Trophoblast cell (in vitro differentiated cells and primary cell): ENCODE measurements at regions not wholly inside any gene's neighbourhood (a gene's known extent, or its start where the extent isn't known, plus 50 kb on each side); places are given as distances from the start of the nearest gene placed in this dataset.

Source experiments
- DNase-seq, 2 donors: peaks; one replicate each; pipeline ENCODE4 v3.0.0-alpha.2; 2016
- H2AFZ ChIP-seq: 2 replicates; pipeline ENCODE4 v1.6.1; 2013; ENCODE audit warnings: low read length, moderate library complexity, mild to moderate bottlenecking; ENCODE audit not compliant: insufficient read depth, poor library complexity
- H2AK5ac ChIP-seq: 2 replicates; pipeline ENCODE4 v1.6.1; 2013; ENCODE audit warnings: mild to moderate bottlenecking, low read length
- H2BK120ac ChIP-seq: 2 replicates; pipeline ENCODE4 v1.6.1; 2013; ENCODE audit warnings: low read length, mild to moderate bottlenecking, moderate library complexity; ENCODE audit not compliant: insufficient read depth, poor library complexity
- H2BK12ac ChIP-seq: 2 replicates; pipeline ENCODE4 v1.6.1; 2013; ENCODE audit warnings: mild to moderate bottlenecking, low read length, moderate library complexity
- H2BK5ac ChIP-seq: 2 replicates; pipeline ENCODE4 v1.6.1; 2013; ENCODE audit warnings: low read length, low read depth, moderate library complexity, mild to moderate bottlenecking; ENCODE audit not compliant: poor library complexity
- H3K14ac ChIP-seq: 2 replicates; pipeline ENCODE4 v1.6.1; 2013; ENCODE audit warnings: mild to moderate bottlenecking, low read length
- H3K18ac ChIP-seq: 2 replicates; pipeline ENCODE4 v1.6.1; 2013; ENCODE audit warnings: mild to moderate bottlenecking, low read length
- H3K23ac ChIP-seq: 2 replicates; pipeline ENCODE4 v1.6.1; 2013; ENCODE audit warnings: low read length
- H3K27ac ChIP-seq: 2 replicates; pipeline ENCODE4 v1.5.1; 2013; ENCODE audit warnings: low read depth, mild to moderate bottlenecking, inconsistent platforms, low read length, moderate library complexity
- H3K27me3 ChIP-seq: 2 replicates; pipeline ENCODE4 v1.6.1; 2013; ENCODE audit warnings: inconsistent platforms, mild to moderate bottlenecking, low read length, moderate library complexity; ENCODE audit not compliant: insufficient read depth
- H3K36me3 ChIP-seq, 2 experiments: 1 replicate in 1 of 2; 2 replicates in 1 of 2; pipeline ENCODE4 v1.6.1; 2013; ENCODE audit warnings: low read length in 2 of 2, mild to moderate bottlenecking in 2 of 2, moderate library complexity in 1 of 2; ENCODE audit not compliant: insufficient read depth in 2 of 2, control insufficient read depth in 1 of 2
- H3K4ac ChIP-seq: 2 replicates; pipeline ENCODE4 v1.6.1; 2013; ENCODE audit warnings: low read depth, mild to moderate bottlenecking, low read length, moderate library complexity
- H3K4me1 ChIP-seq, 2 experiments: 1 replicate in 1 of 2; 2 replicates in 1 of 2; pipeline ENCODE4 v1.6.1; 2013; ENCODE audit warnings: low read length in 2 of 2, mild to moderate bottlenecking in 2 of 2, moderate library complexity in 1 of 2; ENCODE audit not compliant: insufficient read depth in 2 of 2, control insufficient read depth in 1 of 2
- H3K4me2 ChIP-seq: 2 replicates; pipeline ENCODE4 v1.6.1; 2013; ENCODE audit warnings: inconsistent platforms, mild to moderate bottlenecking, low read length, moderate library complexity
- H3K4me3 ChIP-seq: 2 replicates; pipeline ENCODE4 v1.5.1; 2013; ENCODE audit warnings: mild to moderate bottlenecking, low read depth, low read length, inconsistent platforms
- H3K79me1 ChIP-seq: one replicate; pipeline ENCODE4 v1.6.1; 2013; ENCODE audit warnings: low read length
- H3K79me2 ChIP-seq: 2 replicates; pipeline ENCODE4 v1.6.1; 2013; ENCODE audit warnings: low read length, mild to moderate bottlenecking; ENCODE audit not compliant: control insufficient read depth, insufficient read depth, poor library complexity
- H3K9ac ChIP-seq: 2 replicates; pipeline ENCODE4 v1.6.1; 2013; ENCODE audit warnings: mild to moderate bottlenecking, low read length
- H3K9me3 ChIP-seq: 2 replicates; pipeline ENCODE4 v1.6.1; 2013; ENCODE audit warnings: low read depth, mild to moderate bottlenecking, control low read depth, inconsistent platforms, low read length; ENCODE audit not compliant: insufficient read depth
- H4K12ac ChIP-seq: 2 replicates; pipeline ENCODE4 v1.6.1; 2013; ENCODE audit warnings: low read depth, mild to moderate bottlenecking, low read length, moderate library complexity
- H4K8ac ChIP-seq: 2 replicates; pipeline ENCODE4 v1.6.1; 2013; ENCODE audit warnings: low read depth, mild to moderate bottlenecking, low read length, moderate library complexity
- H4K91ac ChIP-seq: one replicate; pipeline ENCODE4 v1.6.1; 2013; ENCODE audit warnings: low read depth, mild to moderate bottlenecking, low read length, moderate library complexity
- WGBS: extraction: QIAGEN DNeasy Blood & Tissue Kit; methylation state at CpG from one replicate; pipeline ENCODE4 v1.1.7; 2013; ENCODE audit warnings: missing lambda C conversion rate; ENCODE audit not compliant: insufficient read length, insufficient coverage; ENCODE audit errors: extremely low coverage; 5-methylcytosine and 5-hydroxymethylcytosine counted together

GRCh38 chr9:71515626-71516025, 252.7 kb downstream of the CEMIP2 start:
- Histone ChIP-seq H3K18ac (no peak overlapping the region), H3K9ac (no peak overlapping the region), H2AFZ (no peak overlapping the region), H2BK5ac (no peak overlapping the region), H3K79me1 (no peaks in the 10 kb centered on the region), H3K4me2 (no peak overlapping the region), H4K12ac (no peak overlapping the region), H2BK120ac (no peak overlapping the region), H3K14ac (no peak overlapping the region), H3K23ac (no peak overlapping the region), H3K4me1 (no peaks in the 10 kb centered on the region), H2BK12ac (no peak overlapping the region), H3K4ac (no peak overlapping the region), H3K9me3 (no peaks in the 10 kb centered on the region), H3K36me3 (no peaks in the 10 kb centered on the region), H3K79me2 (no peaks in the 10 kb centered on the region), H2AK5ac (no peak overlapping the region), H3K27me3 (no peaks in the 10 kb centered on the region), H4K91ac (no peak overlapping the region), H3K27ac (no peak overlapping the region), H4K8ac (no peak overlapping the region), H3K4me3 (no peak overlapping the region)
- no CpG with 5 or more reads among the region's 1 CpG for WGBS
- DNase-seq, result no peak

DNA sequence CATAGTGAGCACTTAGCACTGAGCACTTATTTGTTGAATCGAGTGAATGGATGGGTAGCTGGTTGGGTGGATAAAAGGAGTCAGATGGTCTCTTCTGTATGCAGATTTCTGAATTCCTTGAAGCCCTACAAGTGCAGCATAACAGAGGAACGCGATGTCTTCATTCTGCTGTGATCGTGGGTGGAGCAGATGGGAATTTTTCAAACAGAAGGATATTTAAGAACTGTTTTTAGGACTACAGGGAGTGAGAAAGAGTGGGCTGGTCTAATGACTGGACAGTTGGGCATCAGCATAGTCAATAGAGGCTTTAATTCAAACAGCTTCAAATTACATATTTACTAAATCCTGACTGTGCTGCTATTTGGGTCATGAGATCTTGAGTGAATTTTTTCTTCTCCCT, 253.2 kb downstream of the CEMIP2 start:
- Histone ChIP-seq H3K4me1 (no peaks in the 10 kb centered on the region), H3K23ac (no peak overlapping the region), H3K79me1 (no peaks in the 10 kb centered on the region), H3K4me3 (no peak overlapping the region), H4K12ac (no peak overlapping the region), H3K14ac (no peak overlapping the region), H4K91ac (no peak overlapping the region), H3K18ac (no peak overlapping the region), H3K9me3 (no peaks in the 10 kb centered on the region), H3K36me3 (no peaks in the 10 kb centered on the region), H3K79me2 (no peaks in the 10 kb centered on the region), H2AK5ac (no peak overlapping the region), H3K27ac (no peak overlapping the region), H3K27me3 (no peaks in the 10 kb centered on the region), H3K4me2 (no peak overlapping the region), H2BK120ac (no peak overlapping the region), H3K4ac (no peak overlapping the region), H2AFZ (no peak overlapping the region), H2BK5ac (no peak overlapping the region), H4K8ac (no peak overlapping the region), H3K9ac (no peak overlapping the region), H2BK12ac (no peak overlapping the region)
- DNase-seq, result no peak
- no CpG with 5 or more reads among the region's 4 CpGs for WGBS

DNA sequence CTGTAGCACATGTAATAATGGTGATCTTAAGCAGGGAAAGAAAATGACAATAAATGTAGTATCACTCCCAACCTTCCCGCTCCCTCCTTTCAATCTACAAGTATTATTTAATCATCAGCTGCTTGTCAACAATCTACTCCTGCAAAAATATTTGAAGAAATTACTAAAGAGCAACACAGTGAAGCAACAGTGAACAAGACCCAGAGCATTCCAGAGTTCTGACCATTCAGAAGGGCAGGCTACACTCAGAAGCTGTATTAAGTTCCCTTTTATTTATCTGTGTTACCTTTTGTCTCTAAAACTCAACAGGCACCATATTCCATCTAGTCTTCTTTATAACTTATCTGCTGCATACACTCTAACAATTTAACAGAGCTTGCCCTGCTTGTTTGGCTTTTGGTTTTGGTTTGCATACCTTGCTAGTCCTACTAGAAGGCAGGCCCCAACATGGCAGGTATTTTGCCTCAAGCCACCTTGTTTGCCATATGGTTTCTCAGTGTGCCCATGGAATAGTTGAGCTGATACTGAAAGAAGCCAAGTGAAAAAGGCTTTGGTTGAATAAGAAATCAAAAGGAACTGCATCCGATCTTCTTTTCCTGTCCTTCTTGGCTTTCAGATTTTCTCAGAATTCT, 253.9 kb downstream of the CEMIP2 start:
- no CpG with 5 or more reads among the region's 2 CpGs for WGBS
- Histone ChIP-seq H3K36me3 (no peaks in the 10 kb centered on the region), H3K9ac (no peak overlapping the region)

DNA sequence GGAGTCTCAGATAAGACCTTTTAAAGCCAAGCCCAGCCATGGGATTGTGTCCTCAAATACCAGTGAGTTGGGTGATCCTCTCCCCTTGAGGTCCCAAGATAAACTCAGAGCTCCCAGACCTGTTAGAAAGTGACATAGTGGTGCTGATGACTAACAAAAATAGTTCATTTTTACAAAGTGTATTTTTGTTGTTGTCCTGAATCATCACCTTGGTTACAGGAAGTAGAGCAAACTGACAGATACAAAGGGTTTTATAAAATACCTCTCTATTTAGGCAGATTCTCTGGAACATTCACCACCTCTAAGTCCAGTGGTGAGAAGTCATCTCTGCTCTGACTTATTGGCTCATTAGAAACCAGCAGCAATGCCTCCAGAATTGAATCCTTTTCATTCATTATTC, 259.3 kb downstream of the CEMIP2 start:
- no peak overlapping the region for H2BK12ac ChIP-seq
- H3K79me2 ChIP-seq, result no peaks in the 10 kb centered on the region
- no peak overlapping the region for H2AK5ac ChIP-seq
- H3K27ac ChIP-seq, result no peak overlapping the region
- H3K4me1 ChIP-seq, result peaks cover 0 to 6% of the 10 kb centered on the region in 2 experiments
- H4K12ac ChIP-seq, result no peak overlapping the region
- DNase-seq, result peak; percentile 54 to 77
- no peak overlapping the region for H3K18ac ChIP-seq
- H2BK120ac ChIP-seq, result no peak overlapping the region
- no peak overlapping the region for H3K4ac ChIP-seq
- no peak overlapping the region for H3K9ac ChIP-seq
- H3K23ac ChIP-seq, result no peak overlapping the region
- no peaks in the 10 kb centered on the region for H3K36me3 ChIP-seq
- H3K4me2 ChIP-seq, result no peak overlapping the region
- H2AFZ ChIP-seq, result no peak overlapping the region
- no peak overlapping the region for H2BK5ac ChIP-seq
- no peaks in the 10 kb centered on the region for H3K9me3 ChIP-seq
- H3K79me1 ChIP-seq, result peaks cover 4% of the 10 kb centered on the region
- no peaks in the 10 kb centered on the region for H3K27me3 ChIP-seq
- H4K8ac ChIP-seq, result no peak overlapping the region
- H4K91ac ChIP-seq, result no peak overlapping the region
- no peak overlapping the region for H3K14ac ChIP-seq
- no peak overlapping the region for H3K4me3 ChIP-seq

More for the DNA sequence above, 253.9 kb downstream of the CEMIP2 start:
- Histone ChIP-seq H2BK5ac (no peak overlapping the region), H3K18ac (no peak overlapping the region), H3K4me1 (no peaks in the 10 kb centered on the region), H4K12ac (no peak overlapping the region), H3K27ac (no peak overlapping the region), H4K8ac (no peak overlapping the region), H3K79me1 (no peaks in the 10 kb centered on the region), H2AK5ac (no peak overlapping the region), H3K79me2 (no peaks in the 10 kb centered on the region), H3K23ac (no peak overlapping the region), H3K27me3 (no peaks in the 10 kb centered on the region), H3K4ac (no peak overlapping the region), H3K9me3 (no peaks in the 10 kb centered on the region), H3K4me3 (no peak overlapping the region), H3K4me2 (no peak overlapping the region), H3K14ac (no peak overlapping the region), H2AFZ (no peak overlapping the region), H2BK12ac (no peak overlapping the region), H4K91ac (no peak overlapping the region), H2BK120ac (no peak overlapping the region)
- peak; percentile 13 to 68 for DNase-seq
